GM19239 (cell line): ENCODE measurements at regions not wholly inside any gene's neighbourhood (a gene's known extent, or its start where the extent isn't known, plus 50 kb on each side); places are given as distances from the start of the nearest gene placed in this dataset.
"Not testable (repeated sequence)": the region's sequence is repeated elsewhere in the genome, so short reads cannot be mapped to it uniquely, and the experiment has no call there.

Experiments used
- DNase-seq: peaks from one replicate; pipeline ENCODE4 v3.0.0; 2011; ENCODE audit warnings: low spot score; ENCODE audit not compliant: insufficient read length
- FAIRE-seq: peaks from 2 replicates; lab custom pipeline; 2011; peaks lifted over from hg19 to GRCh38; lab: Jason Lieb, UNC

- FAIRE-seq, result no peak
- DNase-seq, result no peak
Measured at GRCh38 chr2:14951569-14952285, 319.2 kb downstream of the LRATD1 start.

DNA sequence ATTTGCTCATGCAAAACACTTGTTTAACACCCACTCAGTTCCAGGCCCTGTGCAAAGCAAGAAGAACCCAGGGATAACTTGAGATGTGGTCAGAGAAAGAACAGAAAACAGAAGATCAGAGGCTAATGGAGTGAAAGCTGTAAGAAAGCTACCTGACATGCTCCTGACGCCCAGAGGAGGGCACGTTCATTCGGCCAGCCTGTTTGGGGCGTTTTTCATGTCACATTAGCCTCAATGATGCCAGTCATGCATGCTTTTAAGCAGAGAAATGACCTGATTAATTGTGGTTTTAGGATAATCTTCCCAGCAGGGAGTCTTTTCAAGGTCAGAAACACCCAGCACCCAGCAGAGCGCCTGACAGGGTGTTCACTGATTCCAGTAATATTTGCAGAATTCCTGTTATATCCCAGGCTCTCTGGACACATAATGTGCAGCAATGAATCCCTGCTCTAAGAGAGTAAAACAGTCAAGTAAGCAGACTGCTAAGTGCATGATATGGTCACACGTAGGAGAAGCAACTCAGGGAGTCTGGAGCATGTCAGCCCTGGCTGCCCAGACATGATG, 320.0 kb downstream of the LRATD1 start:
- FAIRE-seq, result no peak
- no peak for DNase-seq

DNA sequence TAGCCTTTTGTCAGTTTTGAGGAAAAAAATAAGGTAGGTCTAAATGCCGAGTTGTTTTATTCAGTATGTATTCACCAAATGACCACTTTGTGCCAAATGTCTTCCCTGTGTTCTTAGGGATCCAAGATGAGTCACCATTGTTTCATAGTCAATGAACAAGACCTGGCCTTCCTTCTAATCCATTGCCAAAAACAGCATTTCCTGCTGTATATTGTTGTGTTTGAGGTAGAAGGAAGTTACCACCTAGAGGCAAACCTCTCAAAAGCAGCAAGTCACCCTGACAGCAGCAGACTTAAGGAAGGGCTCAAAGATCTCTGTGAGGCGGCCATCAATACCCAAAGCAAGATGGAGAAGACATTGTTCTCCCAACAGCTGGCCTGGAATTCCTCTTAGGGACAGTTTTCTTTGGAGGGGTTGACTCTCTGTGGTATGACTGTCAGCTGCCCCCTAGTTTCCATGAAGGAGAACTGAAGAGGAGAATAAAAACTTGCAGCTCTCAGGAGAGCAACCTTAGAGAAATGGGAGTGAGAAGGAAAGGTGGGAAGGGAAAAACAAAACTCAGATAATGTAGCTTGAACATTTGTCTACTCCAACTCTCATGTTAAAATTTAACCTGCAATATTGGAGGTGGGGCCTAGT, 328.3 kb downstream of the LRATD1 start:
- DNase-seq, result no peak
- no peak for FAIRE-seq

DNA sequence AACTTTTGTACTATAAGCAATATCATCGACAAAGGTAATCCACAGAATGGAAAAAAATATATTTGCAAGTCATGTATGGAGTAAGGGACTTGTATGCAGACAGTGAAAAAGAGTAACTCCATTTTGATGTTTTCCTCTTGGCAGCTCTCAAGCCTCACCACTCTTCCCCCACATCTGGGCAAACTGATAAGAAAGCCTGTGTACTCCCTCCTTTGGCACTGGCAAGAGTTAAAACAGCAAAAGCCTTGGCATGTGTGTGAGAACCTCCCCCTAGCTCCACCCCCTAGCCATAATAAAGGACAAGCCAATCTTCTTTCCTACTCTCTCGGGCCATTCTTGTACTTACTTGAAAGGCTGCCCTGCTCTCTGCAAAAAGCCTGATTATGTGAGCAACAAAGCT, 335.2 kb downstream of the LRATD1 start:
- no peak for DNase-seq
- FAIRE-seq, result no peak

GRCh38 chr2:14975381-14975780, 342.9 kb downstream of the LRATD1 start:
- no peak for DNase-seq
- no peak for FAIRE-seq

DNA sequence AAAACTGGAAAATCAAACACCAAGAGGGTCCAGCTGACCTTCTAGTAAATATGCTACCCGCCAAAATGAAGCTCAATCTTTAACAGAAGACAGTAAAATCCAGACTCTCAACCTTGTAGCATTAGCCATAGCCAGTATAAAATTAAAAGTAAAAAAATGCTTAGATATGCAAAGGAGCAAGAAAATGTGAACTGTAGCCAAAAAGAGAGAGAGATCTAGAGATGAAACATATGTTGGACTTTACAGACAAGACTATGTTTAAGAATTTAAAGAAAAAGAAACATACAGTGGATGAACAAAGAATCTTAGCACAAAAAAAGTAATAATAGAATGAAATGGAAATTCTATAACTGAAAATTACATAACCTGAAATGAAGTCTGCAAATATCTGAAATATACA, 344.5 kb downstream of the LRATD1 start:
- no peak for FAIRE-seq

DNA sequence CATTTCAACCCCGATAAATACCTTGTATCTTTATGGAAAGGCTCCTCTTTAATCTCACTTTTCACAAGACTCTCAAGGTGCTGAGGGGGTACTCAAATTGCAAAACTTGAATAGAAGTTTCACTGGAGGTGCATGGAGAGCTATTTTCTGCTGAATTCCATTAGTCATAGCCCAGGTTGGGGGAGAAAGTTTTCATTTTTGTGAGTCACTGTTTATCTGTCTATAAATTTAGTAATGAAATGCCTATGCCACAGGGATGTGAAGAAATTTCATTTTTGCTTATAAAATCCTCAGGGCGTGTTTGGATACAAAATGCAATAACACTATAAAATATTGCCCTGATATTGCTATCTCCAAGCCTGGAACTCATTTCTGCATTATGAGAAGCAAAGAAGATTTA, 346.3 kb downstream of the LRATD1 start:
- DNase-seq, result no peak
- FAIRE-seq, result no peak

More for the DNA sequence above, 344.5 kb downstream of the LRATD1 start:
- no peak for DNase-seq

DNA sequence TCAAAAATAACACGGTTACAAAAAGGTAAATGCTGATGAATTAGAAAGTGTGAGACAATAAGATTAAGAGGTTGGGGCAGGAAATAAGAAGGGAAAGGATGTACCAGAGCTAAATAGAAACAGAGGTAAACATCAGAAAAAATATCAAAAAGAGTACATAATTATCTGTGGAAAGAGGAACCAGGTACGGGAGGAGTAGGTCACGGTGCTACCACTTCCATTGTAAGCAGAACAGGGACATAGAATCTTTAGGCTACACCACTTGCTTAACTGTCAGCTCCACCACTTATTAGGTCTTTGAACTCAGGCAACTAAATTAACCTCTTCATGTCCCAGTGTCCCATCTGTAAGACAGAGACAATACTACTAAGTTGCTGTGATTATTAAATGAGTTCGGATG, 350.3 kb downstream of the LRATD1 start:
- FAIRE-seq (no peak), DNase-seq (no peak)

DNA sequence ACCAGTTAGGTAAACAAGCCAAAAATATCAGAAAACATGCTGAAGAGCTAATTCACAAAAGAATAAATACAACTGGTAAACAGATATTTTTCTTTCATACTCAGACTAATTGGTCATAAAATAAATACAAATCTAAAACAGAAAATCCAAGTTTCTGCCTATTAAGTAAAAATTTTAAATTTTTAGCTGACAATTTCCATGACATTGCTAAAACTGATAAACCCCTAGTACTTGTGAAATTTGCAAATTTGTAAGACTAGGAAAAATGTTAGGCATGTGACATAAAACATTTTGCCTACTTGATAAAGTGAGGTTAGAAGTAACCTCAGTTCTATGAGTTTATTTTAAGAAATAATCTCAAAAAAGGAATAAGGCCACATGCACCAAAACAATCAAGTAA, 356.1 kb downstream of the LRATD1 start:
- FAIRE-seq, result no peak
- no peak for DNase-seq

GRCh38 chr2:14991723-14992122, 359.2 kb downstream of the LRATD1 start:
- no peak for DNase-seq
- FAIRE-seq, result no peak

- DNase-seq, result no peak
- no peak for FAIRE-seq
Measured at GRCh38 chr2:14994721-14995120, 362.2 kb downstream of the LRATD1 start.

DNA sequence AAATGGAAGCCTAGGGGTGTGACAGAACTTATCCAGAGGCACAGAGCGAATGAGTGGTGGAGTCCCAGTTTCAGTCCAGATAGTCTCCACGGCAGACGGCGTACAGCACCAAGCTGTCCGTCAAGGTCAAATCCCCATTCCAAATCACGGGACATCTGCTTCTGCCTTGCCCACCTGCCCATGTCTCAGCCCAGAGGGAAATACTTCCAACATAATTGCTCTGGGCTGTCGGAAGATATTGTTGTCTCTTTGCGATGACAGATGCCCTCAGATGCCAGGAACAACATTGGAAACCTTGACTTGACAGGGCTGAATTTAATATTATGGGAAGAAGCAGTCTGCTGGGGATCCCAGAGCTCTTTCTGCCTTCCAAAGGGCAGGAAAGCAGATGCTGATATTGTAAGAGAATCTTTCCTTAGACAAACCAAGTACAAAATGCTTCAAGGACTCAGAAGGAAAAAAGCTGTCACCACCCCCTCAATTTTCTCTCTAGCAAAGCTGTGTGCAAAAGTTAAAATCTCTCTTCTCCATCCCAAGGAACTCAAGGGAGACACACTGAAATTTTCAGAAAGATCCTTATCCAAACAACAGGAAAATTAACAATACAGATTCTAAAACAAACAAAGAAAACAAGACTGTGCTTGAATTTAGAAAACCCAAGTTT, 364.0 kb downstream of the LRATD1 start:
- no peak for FAIRE-seq
- no peak for DNase-seq

- FAIRE-seq (no peak), DNase-seq (no peak)
Measured at GRCh38 chr2:14998546-14998945, 366.0 kb downstream of the LRATD1 start.

GRCh38 chr2:14999114-14999661, 366.7 kb downstream of the LRATD1 start:
- no peak for DNase-seq
- FAIRE-seq, result no peak

DNA sequence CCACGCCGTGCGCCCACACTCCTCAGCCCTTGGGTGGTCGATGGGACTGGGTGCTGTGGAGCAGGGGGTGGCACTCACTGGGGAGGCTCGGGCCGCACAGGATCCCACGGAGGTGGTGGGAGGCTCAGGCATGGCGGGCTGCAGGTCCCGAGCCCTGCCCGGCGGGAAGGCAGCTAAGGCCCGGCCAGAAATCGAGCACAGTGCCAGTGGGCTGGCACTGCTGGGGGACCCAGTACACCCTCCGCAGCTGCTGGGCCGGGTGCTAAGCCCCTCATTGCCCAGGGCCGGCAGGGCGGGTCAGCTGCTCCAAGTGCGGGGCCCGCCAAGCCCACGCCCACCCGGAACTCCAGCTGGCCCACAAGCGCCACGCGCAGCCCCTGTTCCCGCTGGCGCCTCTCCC, 370.0 kb downstream of the LRATD1 start:
- FAIRE-seq, DNase-seq: not testable (repeated sequence)

GRCh38 chr2:15006667-15007066, 374.1 kb downstream of the LRATD1 start:
- DNase-seq, result no peak
- FAIRE-seq, result no peak

- no peak for FAIRE-seq
Measured at GRCh38 chr2:15009681-15010080, 377.2 kb downstream of the LRATD1 start.

GRCh38 chr2:15010346-15010745, 377.8 kb downstream of the LRATD1 start:
- no peak for FAIRE-seq
- DNase-seq, result no peak

More at GRCh38 chr2:15009681-15010080, 377.2 kb downstream of the LRATD1 start:
- no peak for DNase-seq

DNA sequence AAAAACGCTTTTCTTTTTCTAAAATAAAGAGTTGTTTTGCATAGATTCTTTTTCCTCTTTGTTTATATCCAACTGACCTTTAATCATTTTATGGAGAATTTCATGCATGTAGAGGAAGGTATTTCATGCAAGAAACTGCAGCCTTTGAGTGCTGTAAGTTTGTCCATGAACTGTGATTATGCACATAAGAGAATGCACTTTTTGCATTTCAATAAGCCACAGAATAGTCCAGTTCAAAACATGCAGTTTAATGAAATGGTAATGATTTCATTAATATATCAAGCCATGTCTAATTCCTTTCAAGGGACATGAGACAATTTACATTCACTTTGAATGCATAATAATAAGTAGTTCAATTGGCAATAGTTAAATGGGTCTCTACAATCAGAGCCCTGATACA, 386.3 kb downstream of the LRATD1 start:
- FAIRE-seq (no peak), DNase-seq (no peak)

GRCh38 chr2:15023221-15023620, 390.7 kb downstream of the LRATD1 start:
- DNase-seq, result no peak
- FAIRE-seq, result no peak

DNA sequence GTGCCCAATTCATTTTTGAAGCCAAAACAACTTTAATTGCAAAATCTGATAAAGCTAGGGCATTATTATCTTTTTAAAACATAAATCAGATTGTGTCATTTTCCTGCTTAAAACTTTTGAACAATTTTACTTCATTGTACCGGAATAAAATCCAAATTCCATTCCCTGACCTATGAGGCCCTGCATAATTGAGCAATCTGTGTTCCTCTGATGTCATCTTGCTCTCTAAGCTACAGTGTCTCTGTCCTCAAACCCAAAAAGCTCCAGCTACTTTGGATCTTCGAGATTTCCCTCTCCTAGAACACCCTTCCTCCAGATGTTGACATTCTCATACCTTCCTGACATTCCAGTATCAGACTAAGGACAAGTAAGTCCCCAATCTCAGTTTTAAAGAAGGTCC, 395.9 kb downstream of the LRATD1 start:
- DNase-seq, result no peak

More for the DNA sequence above, 395.9 kb downstream of the LRATD1 start:
- FAIRE-seq, result no peak
